WTC11 (cell line): ENCODE measurements at regions not wholly inside any gene's neighbourhood (a gene's known extent, or its start where the extent isn't known, plus 50 kb on each side); places are given as distances from the start of the nearest gene placed in this dataset.

ENCODE experiments used
- FOXK1 ChIP-seq: sonication (generic); formaldehyde crosslinking; IDR thresholded peaks from 2 replicates; pipeline ENCODE4 v1.8.0; 2022; ENCODE audit warnings: mild to moderate bottlenecking, moderate library complexity, missing genetic modification reagents
- IRF2 ChIP-seq: sonication (generic); formaldehyde crosslinking; IDR thresholded peaks from 2 replicates; pipeline ENCODE4 v1.8.0; 2022; ENCODE audit warnings: low read depth, missing genetic modification reagents, borderline replicate concordance
- NR1H2 ChIP-seq: sonication (generic); formaldehyde crosslinking; IDR thresholded peaks from 2 replicates; pipeline ENCODE4 v1.9.0; 2021; ENCODE audit warnings: mild to moderate bottlenecking, moderate library complexity, missing genetic modification reagents
- RORB ChIP-seq: fragments of 250-450 bp; sonication (Bioruptor Pico); IDR thresholded peaks from 2 replicates; pipeline ENCODE4 v1.9.0; 2021; ENCODE audit warnings: mild to moderate bottlenecking
- SMAD3 ChIP-seq: sonication (generic); formaldehyde crosslinking; IDR thresholded peaks from 2 replicates; pipeline ENCODE4 v1.8.0; 2022; ENCODE audit warnings: missing genetic modification reagents, mild to moderate bottlenecking, borderline replicate concordance
- SMAD4 ChIP-seq: sonication (generic); formaldehyde crosslinking; IDR thresholded peaks from 2 replicates; pipeline ENCODE4 v1.8.0; 2022; ENCODE audit warnings: mild to moderate bottlenecking, missing genetic modification reagents
- ZNF121 ChIP-seq: sonication (generic); formaldehyde crosslinking; IDR thresholded peaks from 2 replicates; pipeline ENCODE4 v1.8.0; 2023; ENCODE audit warnings: missing genetic modification reagents
- ZNF423 ChIP-seq: fragments of 250-450 bp; sonication (Bioruptor Pico); IDR thresholded peaks from 2 replicates; pipeline ENCODE4 v2.1.2; 2022; ENCODE audit warnings: mild to moderate bottlenecking, moderate library complexity
- TF ChIP-seq, protein P1 (sequence below): fragments of 250-450 bp; sonication (Bioruptor Pico); IDR thresholded peaks from 2 replicates; pipeline ENCODE4 v1.8.0; 2021; ENCODE audit warnings: mild to moderate bottlenecking
- TF ChIP-seq, protein P2 (sequence below): sonication (generic); formaldehyde crosslinking; IDR thresholded peaks from 2 replicates; pipeline ENCODE4 v1.8.0; 2023; ENCODE audit warnings: missing genetic modification reagents
- TF ChIP-seq, protein P3 (sequence below): fragments of 250-450 bp; sonication (Bioruptor Pico); IDR thresholded peaks from 2 replicates; pipeline ENCODE4 v1.9.0; 2021; ENCODE audit warnings: mild to moderate bottlenecking, borderline replicate concordance
- TF ChIP-seq, protein P4 (sequence below): sonication (generic); formaldehyde crosslinking; IDR thresholded peaks from 2 replicates; pipeline ENCODE4 v1.8.1; 2023; ENCODE audit warnings: mild to moderate bottlenecking, moderate library complexity, missing genetic modification reagents
- TF ChIP-seq, protein P5 (sequence below): sonication (generic); formaldehyde crosslinking; IDR thresholded peaks from 2 replicates; pipeline ENCODE4 v1.8.0; 2023; ENCODE audit warnings: missing genetic modification reagents, mild to moderate bottlenecking, borderline replicate concordance

DNA sequence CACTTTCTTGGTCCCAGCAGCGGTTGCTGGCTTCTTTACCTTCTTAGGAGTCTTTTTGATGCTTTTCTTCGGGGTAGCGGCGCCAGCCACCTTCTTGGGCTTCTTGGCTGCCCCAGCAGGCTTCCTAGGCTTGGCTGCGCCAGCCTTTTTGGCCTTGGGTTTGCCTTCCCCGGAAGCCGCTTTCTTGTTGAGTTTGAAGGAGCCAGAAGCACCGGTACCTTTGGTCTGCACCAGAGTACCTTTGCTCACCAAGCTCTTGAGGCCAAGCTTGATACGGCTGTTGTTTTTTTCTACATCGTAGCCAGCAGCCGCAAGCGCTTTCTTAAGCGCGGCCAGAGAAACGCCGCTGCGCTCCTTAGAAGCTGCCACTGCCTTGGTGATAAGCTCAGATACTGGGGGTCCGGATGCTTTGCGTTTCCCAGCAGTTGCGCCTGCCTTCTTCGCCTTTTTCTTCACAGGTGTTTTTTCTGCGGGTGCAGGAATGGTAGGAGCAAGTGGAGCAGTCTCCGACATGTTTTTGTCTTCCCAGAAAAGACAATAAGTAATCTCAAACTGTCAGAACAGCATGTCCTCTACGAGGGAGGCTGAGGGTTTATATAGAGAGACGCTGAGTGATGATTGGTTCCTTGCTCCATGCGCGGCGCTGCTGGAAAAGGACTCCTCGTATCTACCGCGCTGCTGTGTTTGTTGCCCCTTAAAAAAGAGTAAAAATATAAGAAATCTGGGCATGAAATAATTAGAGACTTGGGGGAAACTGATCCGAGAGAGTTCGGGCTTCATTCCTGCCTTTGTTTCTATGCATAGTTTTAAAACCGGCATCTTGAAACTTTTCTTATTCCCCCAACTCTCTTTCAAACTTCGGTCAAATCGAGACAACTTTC is 130.3 kb upstream of the BTN3A2 start (continued):
- TF ChIP-seq, protein P1, sequence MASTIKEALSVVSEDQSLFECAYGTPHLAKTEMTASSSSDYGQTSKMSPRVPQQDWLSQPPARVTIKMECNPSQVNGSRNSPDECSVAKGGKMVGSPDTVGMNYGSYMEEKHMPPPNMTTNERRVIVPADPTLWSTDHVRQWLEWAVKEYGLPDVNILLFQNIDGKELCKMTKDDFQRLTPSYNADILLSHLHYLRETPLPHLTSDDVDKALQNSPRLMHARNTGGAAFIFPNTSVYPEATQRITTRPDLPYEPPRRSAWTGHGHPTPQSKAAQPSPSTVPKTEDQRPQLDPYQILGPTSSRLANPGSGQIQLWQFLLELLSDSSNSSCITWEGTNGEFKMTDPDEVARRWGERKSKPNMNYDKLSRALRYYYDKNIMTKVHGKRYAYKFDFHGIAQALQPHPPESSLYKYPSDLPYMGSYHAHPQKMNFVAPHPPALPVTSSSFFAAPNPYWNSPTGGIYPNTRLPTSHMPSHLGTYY (CRISPR knock-in tag), result 0 out of 2 replicates have a peak, but pooled peaks have one; percentile 22
- TF ChIP-seq IRF2 (CRISPR knock-in tag) (no peak), ZNF121 (CRISPR knock-in tag) (no peak), RORB (CRISPR knock-in tag) (no peak), SMAD3 (CRISPR knock-in tag) (no peak), SMAD4 (CRISPR knock-in tag) (0 out of 2 replicates have a peak, but pooled peaks have one; percentile 60), ZNF423 (CRISPR knock-in tag) (no peak), NR1H2 (CRISPR knock-in tag) (no peak), FOXK1 (no peak)
- TF ChIP-seq, protein P2, sequence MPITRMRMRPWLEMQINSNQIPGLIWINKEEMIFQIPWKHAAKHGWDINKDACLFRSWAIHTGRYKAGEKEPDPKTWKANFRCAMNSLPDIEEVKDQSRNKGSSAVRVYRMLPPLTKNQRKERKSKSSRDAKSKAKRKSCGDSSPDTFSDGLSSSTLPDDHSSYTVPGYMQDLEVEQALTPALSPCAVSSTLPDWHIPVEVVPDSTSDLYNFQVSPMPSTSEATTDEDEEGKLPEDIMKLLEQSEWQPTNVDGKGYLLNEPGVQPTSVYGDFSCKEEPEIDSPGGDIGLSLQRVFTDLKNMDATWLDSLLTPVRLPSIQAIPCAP (CRISPR knock-in tag), result no peak
- TF ChIP-seq, protein P3, sequence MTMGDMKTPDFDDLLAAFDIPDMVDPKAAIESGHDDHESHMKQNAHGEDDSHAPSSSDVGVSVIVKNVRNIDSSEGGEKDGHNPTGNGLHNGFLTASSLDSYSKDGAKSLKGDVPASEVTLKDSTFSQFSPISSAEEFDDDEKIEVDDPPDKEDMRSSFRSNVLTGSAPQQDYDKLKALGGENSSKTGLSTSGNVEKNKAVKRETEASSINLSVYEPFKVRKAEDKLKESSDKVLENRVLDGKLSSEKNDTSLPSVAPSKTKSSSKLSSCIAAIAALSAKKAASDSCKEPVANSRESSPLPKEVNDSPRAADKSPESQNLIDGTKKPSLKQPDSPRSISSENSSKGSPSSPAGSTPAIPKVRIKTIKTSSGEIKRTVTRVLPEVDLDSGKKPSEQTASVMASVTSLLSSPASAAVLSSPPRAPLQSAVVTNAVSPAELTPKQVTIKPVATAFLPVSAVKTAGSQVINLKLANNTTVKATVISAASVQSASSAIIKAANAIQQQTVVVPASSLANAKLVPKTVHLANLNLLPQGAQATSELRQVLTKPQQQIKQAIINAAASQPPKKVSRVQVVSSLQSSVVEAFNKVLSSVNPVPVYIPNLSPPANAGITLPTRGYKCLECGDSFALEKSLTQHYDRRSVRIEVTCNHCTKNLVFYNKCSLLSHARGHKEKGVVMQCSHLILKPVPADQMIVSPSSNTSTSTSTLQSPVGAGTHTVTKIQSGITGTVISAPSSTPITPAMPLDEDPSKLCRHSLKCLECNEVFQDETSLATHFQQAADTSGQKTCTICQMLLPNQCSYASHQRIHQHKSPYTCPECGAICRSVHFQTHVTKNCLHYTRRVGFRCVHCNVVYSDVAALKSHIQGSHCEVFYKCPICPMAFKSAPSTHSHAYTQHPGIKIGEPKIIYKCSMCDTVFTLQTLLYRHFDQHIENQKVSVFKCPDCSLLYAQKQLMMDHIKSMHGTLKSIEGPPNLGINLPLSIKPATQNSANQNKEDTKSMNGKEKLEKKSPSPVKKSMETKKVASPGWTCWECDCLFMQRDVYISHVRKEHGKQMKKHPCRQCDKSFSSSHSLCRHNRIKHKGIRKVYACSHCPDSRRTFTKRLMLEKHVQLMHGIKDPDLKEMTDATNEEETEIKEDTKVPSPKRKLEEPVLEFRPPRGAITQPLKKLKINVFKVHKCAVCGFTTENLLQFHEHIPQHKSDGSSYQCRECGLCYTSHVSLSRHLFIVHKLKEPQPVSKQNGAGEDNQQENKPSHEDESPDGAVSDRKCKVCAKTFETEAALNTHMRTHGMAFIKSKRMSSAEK (CRISPR knock-in tag), result no peak; the same call in 1 of the 2 replicates
- TF ChIP-seq, protein P4, sequence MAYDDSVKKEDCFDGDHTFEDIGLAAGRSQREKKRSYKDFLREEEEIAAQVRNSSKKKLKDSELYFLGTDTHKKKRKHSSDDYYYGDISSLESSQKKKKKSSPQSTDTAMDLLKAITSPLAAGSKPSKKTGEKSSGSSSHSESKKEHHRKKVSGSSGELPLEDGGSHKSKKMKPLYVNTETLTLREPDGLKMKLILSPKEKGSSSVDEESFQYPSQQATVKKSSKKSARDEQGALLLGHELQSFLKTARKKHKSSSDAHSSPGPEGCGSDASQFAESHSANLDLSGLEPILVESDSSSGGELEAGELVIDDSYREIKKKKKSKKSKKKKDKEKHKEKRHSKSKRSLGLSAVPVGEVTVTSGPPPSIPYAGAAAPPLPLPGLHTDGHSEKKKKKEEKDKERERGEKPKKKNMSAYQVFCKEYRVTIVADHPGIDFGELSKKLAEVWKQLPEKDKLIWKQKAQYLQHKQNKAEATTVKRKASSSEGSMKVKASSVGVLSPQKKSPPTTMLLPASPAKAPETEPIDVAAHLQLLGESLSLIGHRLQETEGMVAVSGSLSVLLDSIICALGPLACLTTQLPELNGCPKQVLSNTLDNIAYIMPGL (CRISPR knock-in tag), result peak; percentile 56
- TF ChIP-seq, protein P5, sequence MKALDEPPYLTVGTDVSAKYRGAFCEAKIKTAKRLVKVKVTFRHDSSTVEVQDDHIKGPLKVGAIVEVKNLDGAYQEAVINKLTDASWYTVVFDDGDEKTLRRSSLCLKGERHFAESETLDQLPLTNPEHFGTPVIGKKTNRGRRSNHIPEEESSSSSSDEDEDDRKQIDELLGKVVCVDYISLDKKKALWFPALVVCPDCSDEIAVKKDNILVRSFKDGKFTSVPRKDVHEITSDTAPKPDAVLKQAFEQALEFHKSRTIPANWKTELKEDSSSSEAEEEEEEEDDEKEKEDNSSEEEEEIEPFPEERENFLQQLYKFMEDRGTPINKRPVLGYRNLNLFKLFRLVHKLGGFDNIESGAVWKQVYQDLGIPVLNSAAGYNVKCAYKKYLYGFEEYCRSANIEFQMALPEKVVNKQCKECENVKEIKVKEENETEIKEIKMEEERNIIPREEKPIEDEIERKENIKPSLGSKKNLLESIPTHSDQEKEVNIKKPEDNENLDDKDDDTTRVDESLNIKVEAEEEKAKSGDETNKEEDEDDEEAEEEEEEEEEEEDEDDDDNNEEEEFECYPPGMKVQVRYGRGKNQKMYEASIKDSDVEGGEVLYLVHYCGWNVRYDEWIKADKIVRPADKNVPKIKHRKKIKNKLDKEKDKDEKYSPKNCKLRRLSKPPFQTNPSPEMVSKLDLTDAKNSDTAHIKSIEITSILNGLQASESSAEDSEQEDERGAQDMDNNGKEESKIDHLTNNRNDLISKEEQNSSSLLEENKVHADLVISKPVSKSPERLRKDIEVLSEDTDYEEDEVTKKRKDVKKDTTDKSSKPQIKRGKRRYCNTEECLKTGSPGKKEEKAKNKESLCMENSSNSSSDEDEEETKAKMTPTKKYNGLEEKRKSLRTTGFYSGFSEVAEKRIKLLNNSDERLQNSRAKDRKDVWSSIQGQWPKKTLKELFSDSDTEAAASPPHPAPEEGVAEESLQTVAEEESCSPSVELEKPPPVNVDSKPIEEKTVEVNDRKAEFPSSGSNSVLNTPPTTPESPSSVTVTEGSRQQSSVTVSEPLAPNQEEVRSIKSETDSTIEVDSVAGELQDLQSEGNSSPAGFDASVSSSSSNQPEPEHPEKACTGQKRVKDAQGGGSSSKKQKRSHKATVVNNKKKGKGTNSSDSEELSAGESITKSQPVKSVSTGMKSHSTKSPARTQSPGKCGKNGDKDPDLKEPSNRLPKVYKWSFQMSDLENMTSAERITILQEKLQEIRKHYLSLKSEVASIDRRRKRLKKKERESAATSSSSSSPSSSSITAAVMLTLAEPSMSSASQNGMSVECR, result peak; percentile 73; the same call in 1 of the 2 replicates
